Vagina (tissue), 2 donors: ENCODE measurements at regions not wholly inside any gene's neighbourhood (a gene's known extent, or its start where the extent isn't known, plus 50 kb on each side); places are given as distances from the start of the nearest gene placed in this dataset.
A peak's percentile ranks its signal among the peaks of the same experiment; 100 is the strongest.

ENCODE experiments used
- DNase-seq, 2 donors: peaks; one replicate each; pipeline ENCODE4 v3.0.0-alpha.2; 2017; ENCODE audit errors: extremely low spot score in 2 of 2
- H3K27ac ChIP-seq: fragments of 200-600 bp; sonication (generic); one replicate; pipeline ENCODE4 v1.5.1; 2019
- H3K27me3 ChIP-seq: fragments of 200-600 bp; sonication (generic); one replicate; pipeline ENCODE4 v1.5.1; 2019
- H3K36me3 ChIP-seq, 2 donors: fragments of 200-600 bp; sonication (generic); one replicate each; pipeline ENCODE4 v1.5.1; 2017 to 2019
- H3K4me1 ChIP-seq: fragments of 200-600 bp; sonication (generic); one replicate; pipeline ENCODE4 v1.5.1; 2019
- H3K4me3 ChIP-seq, 2 donors: fragments of 200-600 bp; sonication (generic); 1 replicate in 1 of 2; 2 replicates in 1 of 2; pipeline ENCODE4 v1.5.1; 2016 to 2019
- H3K9me3 ChIP-seq: fragments of 200-600 bp; sonication (generic); one replicate; pipeline ENCODE4 v1.5.1; 2019
- CTCF ChIP-seq, 3 experiments: fragments of 450-650 bp in 2 of 3; fragments of 200-600 bp in 1 of 3; sonication (generic) in 1 of 3; IDR thresholded peaks; one replicate each; pipeline ENCODE4 v1.5.1; 2017 to 2019; ENCODE audit warnings: antibody characterized with exemption in 3 of 3, mild to moderate bottlenecking in 2 of 3, moderate library complexity in 2 of 3
- POLR2A ChIP-seq, 2 donors: fragments of 450-650 bp; IDR thresholded peaks; one replicate each; pipeline ENCODE4 v1.6.1; 2017; ENCODE audit warnings: antibody characterized with exemption in 2 of 2, mild to moderate bottlenecking in 2 of 2, moderate library complexity in 2 of 2
- POLR2AphosphoS5 ChIP-seq, 2 donors: sonication (generic); formaldehyde crosslinking; IDR thresholded peaks; one replicate each; pipeline ENCODE4 v1.9.0; 2017; ENCODE audit warnings: antibody characterized with exemption in 2 of 2, mild to moderate bottlenecking in 2 of 2, low read depth in 1 of 2; ENCODE audit not compliant: insufficient read depth in 1 of 2
- intact Hi-C: fragments of 100-400 bp; cut with DNase I; formaldehyde crosslinking; loops from one replicate; pipeline ENCODE4 v1.15.1; 2023

GRCh38 chr12:125355614-125356013 is 290.4 kb downstream of the AACS start:
- no peaks in the 10 kb centered on the region for H3K27me3 ChIP-seq
- no peaks in the 10 kb centered on the region for H3K36me3 ChIP-seq
- no peaks in the 10 kb centered on the region for H3K4me1 ChIP-seq
- intact Hi-C loops, result no loop called here
- TF ChIP-seq POLR2AphosphoS5 (IDR thresholded peaks at IDR 0.05; ENCODE audit: insufficient read depth in 1 of 2, low read depth in 1 of 2), result no peak
- no peak for TF ChIP-seq CTCF (IDR thresholded peaks at IDR 0.05)
- TF ChIP-seq POLR2A (IDR thresholded peaks at IDR 0.05), result no peak
- H3K27ac ChIP-seq, result no peak overlapping the region
- DNase-seq, result peak in 1 of 2 donors; percentile 1
- H3K9me3 ChIP-seq, result no peaks in the 10 kb centered on the region
- no peak overlapping the region for H3K4me3 ChIP-seq

GRCh38 chr12:125356111-125356510 is 290.9 kb downstream of the AACS start:
- intact Hi-C loops, result no loop called here
- H3K27ac ChIP-seq, result no peak overlapping the region
- H3K36me3 ChIP-seq, result no peaks in the 10 kb centered on the region
- H3K9me3 ChIP-seq, result no peaks in the 10 kb centered on the region
- peak in 1 of 2 donors; percentile 27 for DNase-seq
- TF ChIP-seq CTCF (IDR thresholded peaks at IDR 0.05), result no peak
- H3K4me3 ChIP-seq, result no peak overlapping the region
- no peaks in the 10 kb centered on the region for H3K4me1 ChIP-seq
- no peaks in the 10 kb centered on the region for H3K27me3 ChIP-seq

GRCh38 chr12:125357561-125357960 is 292.3 kb downstream of the AACS start:
- no peak overlapping the region for H3K4me3 ChIP-seq
- intact Hi-C loops, result no loop called here
- no peaks in the 10 kb centered on the region for H3K9me3 ChIP-seq
- H3K4me1 ChIP-seq, result no peaks in the 10 kb centered on the region
- TF ChIP-seq POLR2A (IDR thresholded peaks at IDR 0.05) (no peak), POLR2AphosphoS5 (IDR thresholded peaks at IDR 0.05; ENCODE audit: insufficient read depth in 1 of 2, low read depth in 1 of 2) (no peak), CTCF (IDR thresholded peaks at IDR 0.05) (no peak)
- no peaks in the 10 kb centered on the region for H3K27me3 ChIP-seq
- no peaks in the 10 kb centered on the region for H3K36me3 ChIP-seq
- H3K27ac ChIP-seq, result no peak overlapping the region
- DNase-seq, result peak in 1 of 2 donors; percentile 62

- H3K4me1 ChIP-seq, result no peaks in the 10 kb centered on the region
- H3K9me3 ChIP-seq, result no peaks in the 10 kb centered on the region
- H3K27ac ChIP-seq, result no peak overlapping the region
- intact Hi-C loops, result no loop called here
- H3K4me3 ChIP-seq, result no peak overlapping the region
- no peaks in the 10 kb centered on the region for H3K36me3 ChIP-seq
- TF ChIP-seq POLR2A (IDR thresholded peaks at IDR 0.05) (no peak), CTCF (IDR thresholded peaks at IDR 0.05) (no peak), POLR2AphosphoS5 (IDR thresholded peaks at IDR 0.05; ENCODE audit: insufficient read depth in 1 of 2, low read depth in 1 of 2) (no peak)
- H3K27me3 ChIP-seq, result no peaks in the 10 kb centered on the region
- no peak for DNase-seq
Observed at GRCh38 chr12:125360540-125360939, 295.3 kb downstream of the AACS start.

GRCh38 chr12:125371033-125371432 is 305.8 kb downstream of the AACS start:
- Histone ChIP-seq H3K4me1 (no peaks in the 10 kb centered on the region), H3K36me3 (no peaks in the 10 kb centered on the region), H3K27me3 (no peaks in the 10 kb centered on the region), H3K27ac (no peak overlapping the region), H3K9me3 (no peaks in the 10 kb centered on the region), H3K4me3 (no peak overlapping the region)
- no peak for DNase-seq
- intact Hi-C loops, result no loop called here
- no peak for TF ChIP-seq POLR2A (IDR thresholded peaks at IDR 0.05)
- TF ChIP-seq CTCF (IDR thresholded peaks at IDR 0.05), result no peak
- TF ChIP-seq POLR2AphosphoS5 (IDR thresholded peaks at IDR 0.05; ENCODE audit: insufficient read depth in 1 of 2, low read depth in 1 of 2), result no peak
